ENCODE measurements at regions not wholly inside any gene's neighbourhood (a gene's known extent, or its start where the extent isn't known, plus 50 kb on each side); places are given as distances from the start of the nearest gene placed in this dataset.
"Not testable (repeated sequence)": the region's sequence is repeated elsewhere in the genome, so short reads cannot be mapped to it uniquely, and the experiment has no call there.

DNA sequence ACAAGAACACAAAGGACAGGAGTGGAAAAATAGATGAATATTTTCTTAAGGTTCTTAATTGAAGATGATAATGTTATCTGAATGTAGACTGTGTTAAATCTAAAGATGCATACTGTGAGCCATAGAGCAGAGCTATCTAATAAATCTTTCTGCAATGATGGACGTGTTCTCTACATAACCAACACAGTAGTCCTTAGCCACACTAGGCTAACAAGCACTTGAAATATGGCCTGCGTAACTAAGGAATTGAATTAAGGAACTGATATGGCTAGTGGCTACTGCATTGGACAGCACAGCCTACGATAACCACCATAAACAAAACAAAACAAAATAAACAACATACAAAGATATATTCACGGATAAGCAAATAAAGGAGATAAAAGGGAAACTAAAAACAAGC, 181.3 kb downstream of the LYPLAL1 start:
- no peak for DNase-seq (ENCODE audit: low read depth, low spot score)

- no peak for DNase-seq (ENCODE audit: low read depth, low spot score)
Measured at GRCh38 chr1:219352961-219353651, 179.4 kb downstream of the LYPLAL1 start.

- no peak for DNase-seq (ENCODE audit: low read depth, low spot score)
Measured at GRCh38 chr1:219350172-219350931, 176.7 kb downstream of the LYPLAL1 start.

GRCh38 chr1:219347921-219348391, 174.3 kb downstream of the LYPLAL1 start:
- DNase-seq (ENCODE audit: low read depth, low spot score), result no peak

GRCh38 chr1:219347376-219347775, 173.7 kb downstream of the LYPLAL1 start:
- DNase-seq (ENCODE audit: low read depth, low spot score), result no peak

GRCh38 chr1:219345953-219346352, 172.3 kb downstream of the LYPLAL1 start:
- no peak for DNase-seq (ENCODE audit: low read depth, low spot score)

- no peak for DNase-seq (ENCODE audit: low read depth, low spot score)
Measured at GRCh38 chr1:219342836-219343235, 169.2 kb downstream of the LYPLAL1 start.

- no peak for DNase-seq (ENCODE audit: low read depth, low spot score)
Measured at GRCh38 chr1:219340796-219341195, 167.1 kb downstream of the LYPLAL1 start.

DNA sequence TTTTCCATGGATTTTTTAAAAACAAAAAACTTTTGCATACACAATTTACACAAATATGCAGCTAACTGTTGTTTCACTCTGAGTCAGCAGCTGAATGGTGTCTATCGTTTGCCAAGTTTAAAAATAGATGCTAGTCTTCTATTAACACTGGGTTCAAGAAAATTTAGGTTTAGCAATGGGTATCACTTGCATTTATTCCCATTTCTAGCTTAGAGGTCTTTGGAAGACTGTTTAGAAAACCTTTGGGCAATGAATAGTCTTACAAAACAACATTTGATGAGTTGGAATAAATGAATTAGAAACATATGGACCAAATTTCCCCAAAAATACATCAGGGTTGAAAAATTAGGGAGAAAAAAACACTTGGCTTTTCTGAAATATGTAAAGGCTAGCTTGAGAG, 165.8 kb downstream of the LYPLAL1 start:
- DNase-seq (ENCODE audit: low read depth, low spot score), result no peak

GRCh38 chr1:219337588-219337987, 163.9 kb downstream of the LYPLAL1 start:
- no peak for DNase-seq (ENCODE audit: low read depth, low spot score)

GRCh38 chr1:219333626-219334025, 159.9 kb downstream of the LYPLAL1 start:
- no peak for DNase-seq (ENCODE audit: low read depth, low spot score)

- no peak for DNase-seq (ENCODE audit: low read depth, low spot score)
Measured at GRCh38 chr1:219331424-219331823, 157.7 kb downstream of the LYPLAL1 start.

DNA sequence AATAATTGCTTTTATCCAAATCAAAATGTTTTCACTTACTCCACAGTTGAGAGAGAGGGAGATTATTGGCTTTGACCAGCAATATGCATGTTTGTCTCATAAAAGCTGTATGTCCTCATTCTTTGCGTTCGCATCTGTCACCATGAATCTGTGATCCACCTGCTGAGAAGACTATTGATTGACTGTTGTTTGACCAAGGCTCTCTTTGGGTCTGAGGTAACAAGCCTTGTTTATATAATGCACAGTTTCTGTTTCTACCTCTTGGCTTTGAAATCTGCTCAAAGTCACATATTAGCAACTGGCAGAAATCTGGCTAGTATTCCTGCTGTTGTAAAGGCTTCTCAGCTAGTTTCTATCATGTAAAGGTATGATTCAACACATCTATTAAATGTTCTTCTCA, 157.0 kb downstream of the LYPLAL1 start:
- no peak for DNase-seq (ENCODE audit: low read depth, low spot score)

- no peak for DNase-seq (ENCODE audit: low read depth, low spot score)
Measured at GRCh38 chr1:219330001-219330400, 156.3 kb downstream of the LYPLAL1 start.

- no peak for DNase-seq (ENCODE audit: low read depth, low spot score)
Measured at GRCh38 chr1:219329578-219329977, 155.9 kb downstream of the LYPLAL1 start.

GRCh38 chr1:219326843-219327242, 153.2 kb downstream of the LYPLAL1 start:
- DNase-seq (ENCODE audit: low read depth, low spot score), result no peak

DNA sequence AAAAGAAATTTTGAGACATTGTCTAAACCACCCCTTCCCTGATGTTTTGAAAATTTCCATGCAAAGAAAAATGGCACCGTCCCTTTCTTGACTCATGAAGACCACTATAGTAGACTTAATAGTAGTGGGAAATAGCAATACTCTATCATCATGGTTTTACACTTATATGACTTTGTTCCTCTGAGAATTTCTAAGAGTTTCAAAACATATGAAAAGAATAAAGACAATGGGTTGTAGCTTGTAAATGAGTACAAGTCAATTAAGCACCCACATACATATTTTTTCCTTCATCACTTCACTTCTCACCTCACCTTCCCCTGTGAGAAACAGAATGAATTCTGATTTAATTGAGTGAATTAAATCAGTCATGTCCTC, 151.7 kb downstream of the LYPLAL1 start:
- no peak for DNase-seq (ENCODE audit: low read depth, low spot score)

DNA sequence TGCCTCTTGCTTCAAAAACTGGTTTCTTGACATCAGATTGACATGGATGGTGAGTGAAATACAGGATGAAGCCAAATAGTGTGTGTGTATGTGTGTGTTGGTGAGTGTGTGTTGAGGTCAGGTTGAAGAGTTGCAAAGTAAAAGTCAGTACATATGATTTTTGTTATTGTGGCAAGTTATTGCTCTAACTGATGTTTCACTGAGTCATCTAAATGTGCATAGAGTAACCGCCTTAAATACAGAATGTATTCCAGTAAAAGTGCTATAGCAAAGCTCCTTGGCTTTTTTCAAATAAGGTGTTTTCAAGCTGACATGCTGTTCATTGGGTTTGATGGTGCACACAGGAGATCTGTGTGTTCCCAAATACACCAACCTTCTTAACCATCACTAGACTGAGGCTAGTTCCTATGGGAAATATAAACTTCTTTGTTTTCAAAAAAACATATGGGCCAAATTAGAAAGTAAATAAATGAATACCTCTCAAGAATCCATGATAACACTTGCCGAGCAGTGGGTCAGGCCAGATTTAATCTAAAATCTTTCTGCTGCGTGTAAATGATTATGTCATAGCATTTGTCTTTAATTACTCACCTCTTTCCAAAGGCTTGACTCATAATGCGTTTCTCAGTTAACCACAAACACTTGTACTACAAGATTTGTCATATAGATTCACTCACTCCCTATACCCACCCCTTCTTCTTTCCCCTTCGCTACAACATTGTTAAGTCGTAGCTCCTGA, 151.1 kb downstream of the LYPLAL1 start:
- no peak for DNase-seq (ENCODE audit: low read depth, low spot score)

DNA sequence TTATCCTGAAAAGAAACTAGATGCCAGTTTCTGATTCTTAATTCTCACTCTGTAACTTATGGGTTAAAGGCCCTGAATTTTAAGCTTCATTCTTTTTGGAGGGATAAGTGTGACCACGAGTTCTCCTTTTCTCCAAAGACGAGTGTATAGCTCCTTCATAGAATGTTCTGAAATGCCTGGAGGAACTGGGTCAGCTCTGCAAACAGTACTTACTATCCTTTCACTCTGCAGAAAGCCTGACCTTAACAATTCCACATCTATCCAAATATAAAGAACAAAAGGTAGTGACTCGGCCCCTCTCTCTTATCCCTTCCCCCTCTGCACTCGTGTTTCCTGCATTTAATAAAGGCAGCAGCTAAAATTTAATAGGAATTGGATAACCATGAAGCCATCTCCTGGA, 150.5 kb downstream of the LYPLAL1 start:
- no peak for DNase-seq (ENCODE audit: low read depth, low spot score)

GRCh38 chr1:219323426-219323825, 149.7 kb downstream of the LYPLAL1 start:
- no peak for DNase-seq (ENCODE audit: low read depth, low spot score)

- DNase-seq (ENCODE audit: low read depth, low spot score), result no peak
Measured at GRCh38 chr1:219322766-219323165, 149.1 kb downstream of the LYPLAL1 start.

DNA sequence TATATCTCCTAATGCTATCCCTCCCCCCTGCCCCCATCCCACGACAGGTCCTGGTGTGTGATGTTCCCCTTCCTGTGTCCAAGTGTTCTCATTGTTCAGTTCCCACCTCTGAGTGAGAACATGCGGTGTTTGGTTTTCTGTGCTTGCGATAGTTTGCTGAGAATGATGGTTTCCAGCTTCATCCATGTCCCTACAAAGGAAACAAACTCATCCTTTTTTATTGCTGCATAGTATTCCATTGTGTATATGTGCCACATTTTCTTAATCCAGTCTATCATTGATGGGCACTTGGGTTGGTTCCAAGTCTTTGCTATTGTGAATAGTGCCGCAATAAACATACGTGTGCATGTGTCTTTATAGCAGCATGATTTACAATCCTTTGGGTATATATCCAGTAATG, 146.9 kb downstream of the LYPLAL1 start:
- DNase-seq (ENCODE audit: low read depth, low spot score), result not testable (repeated sequence)
